AG09309 (cell line): ENCODE measurements at regions not wholly inside any gene's neighbourhood (a gene's known extent, or its start where the extent isn't known, plus 50 kb on each side); places are given as distances from the start of the nearest gene placed in this dataset.

Source experiments
- DNase-seq: peaks from one replicate; pipeline ENCODE4 v3.0.0-alpha.2; 2010; ENCODE audit warnings: low read depth
- H3K4me3 ChIP-seq: 2 replicates; pipeline ENCODE4 v1.5.1; 2011; ENCODE audit warnings: mild to moderate bottlenecking, low read depth, low read length, moderate library complexity; ENCODE audit not compliant: control insufficient read depth
- TF ChIP-seq, protein P1 (sequence below): IDR thresholded peaks from 2 replicates; pipeline ENCODE4 v1.5.1; 2011; ENCODE audit warnings: mild to moderate bottlenecking, low read depth, low read length, inconsistent platforms; ENCODE audit not compliant: insufficient read depth, control insufficient read depth; ENCODE audit errors: missing control alignments

DNA sequence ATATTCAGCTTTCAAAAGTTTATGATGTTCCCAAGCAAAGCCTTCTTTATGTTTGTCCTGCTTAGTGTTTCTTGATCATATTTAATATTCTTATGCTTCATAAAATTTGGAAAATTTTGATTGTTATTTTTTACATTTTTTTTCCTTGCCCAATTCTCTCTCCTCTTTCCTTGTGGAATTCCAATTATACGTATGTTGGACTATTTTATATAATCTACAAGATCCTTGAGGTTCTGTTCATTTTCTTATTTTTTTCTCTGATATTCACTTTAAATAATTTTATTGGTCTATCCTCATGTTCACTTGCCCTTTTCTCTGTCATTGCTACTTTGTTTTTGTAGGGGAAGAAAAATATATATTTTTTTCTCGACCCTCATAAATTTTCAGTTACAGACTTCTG lies 167.7 kb downstream of the DYRK2 start:
- TF ChIP-seq, protein P1, sequence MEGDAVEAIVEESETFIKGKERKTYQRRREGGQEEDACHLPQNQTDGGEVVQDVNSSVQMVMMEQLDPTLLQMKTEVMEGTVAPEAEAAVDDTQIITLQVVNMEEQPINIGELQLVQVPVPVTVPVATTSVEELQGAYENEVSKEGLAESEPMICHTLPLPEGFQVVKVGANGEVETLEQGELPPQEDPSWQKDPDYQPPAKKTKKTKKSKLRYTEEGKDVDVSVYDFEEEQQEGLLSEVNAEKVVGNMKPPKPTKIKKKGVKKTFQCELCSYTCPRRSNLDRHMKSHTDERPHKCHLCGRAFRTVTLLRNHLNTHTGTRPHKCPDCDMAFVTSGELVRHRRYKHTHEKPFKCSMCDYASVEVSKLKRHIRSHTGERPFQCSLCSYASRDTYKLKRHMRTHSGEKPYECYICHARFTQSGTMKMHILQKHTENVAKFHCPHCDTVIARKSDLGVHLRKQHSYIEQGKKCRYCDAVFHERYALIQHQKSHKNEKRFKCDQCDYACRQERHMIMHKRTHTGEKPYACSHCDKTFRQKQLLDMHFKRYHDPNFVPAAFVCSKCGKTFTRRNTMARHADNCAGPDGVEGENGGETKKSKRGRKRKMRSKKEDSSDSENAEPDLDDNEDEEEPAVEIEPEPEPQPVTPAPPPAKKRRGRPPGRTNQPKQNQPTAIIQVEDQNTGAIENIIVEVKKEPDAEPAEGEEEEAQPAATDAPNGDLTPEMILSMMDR: no peak

DNA sequence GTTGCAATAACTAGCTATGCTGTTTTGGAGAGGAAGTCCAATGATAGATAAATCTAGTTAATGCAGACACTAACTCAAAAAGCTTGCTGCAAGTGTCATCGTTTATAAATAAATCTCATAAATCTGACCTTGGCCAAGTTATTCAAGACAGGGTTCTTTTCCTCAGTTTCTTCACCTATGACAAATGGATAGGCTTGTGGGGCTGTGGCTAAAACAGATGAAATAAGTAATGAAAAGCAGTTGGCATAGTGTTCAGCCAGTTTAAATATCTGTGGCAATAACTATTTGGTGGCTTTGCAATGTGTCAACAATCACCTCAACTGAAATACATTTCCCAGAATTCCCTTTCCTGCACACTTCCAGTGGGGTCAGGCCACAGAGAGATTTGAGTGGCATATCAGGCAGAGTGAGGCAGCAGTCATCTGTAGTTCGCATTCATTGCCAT lies 169.9 kb downstream of the DYRK2 start:
- DNase-seq: no peak
- TF ChIP-seq, protein P1: no peak
- H3K4me3 ChIP-seq: no peak overlapping the region

More for the DNA sequence above, 167.7 kb downstream of the DYRK2 start:
- no peak overlapping the region for H3K4me3 ChIP-seq
- no peak for DNase-seq

DNA sequence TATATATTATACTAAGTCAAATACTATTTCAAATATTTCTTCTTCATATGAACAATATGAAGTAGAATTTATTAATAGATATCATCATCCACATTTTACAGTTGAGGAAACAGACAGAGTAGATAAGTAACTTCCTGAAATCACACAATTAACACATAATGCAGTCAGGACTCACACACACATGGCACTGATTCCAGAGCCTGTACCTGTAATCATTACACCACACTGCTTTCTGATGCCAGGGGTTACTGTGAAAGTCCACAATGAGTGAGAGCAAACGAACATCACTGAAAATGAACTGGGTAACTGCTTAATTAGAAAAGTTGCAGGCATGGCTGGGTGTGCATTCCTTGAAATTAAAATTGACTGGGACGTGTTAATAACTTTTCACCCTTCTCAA lies 169.3 kb upstream of the IFNG-AS1 start:
- DNase-seq: no peak
- TF ChIP-seq, protein P1: no peak

DNA sequence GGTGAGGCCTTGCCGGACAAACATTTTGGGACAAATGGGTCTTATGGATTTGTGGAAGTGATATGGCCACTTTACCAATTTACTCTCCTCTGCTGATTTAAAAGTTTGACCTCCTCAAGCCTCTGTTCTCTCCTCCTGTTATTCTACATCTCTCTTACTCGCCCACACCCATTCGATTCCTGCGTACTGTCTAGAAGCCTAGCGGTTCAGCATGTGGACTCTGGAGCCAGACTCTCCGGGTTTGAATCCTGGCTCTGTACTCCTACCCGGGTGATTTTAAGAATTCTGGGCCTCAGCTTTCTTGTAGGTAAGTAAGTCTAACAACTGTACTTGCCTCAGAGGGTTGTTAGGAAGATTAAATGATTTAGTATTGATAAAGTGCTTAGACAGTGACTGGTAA lies 168.6 kb upstream of the IFNG-AS1 start:
- DNase-seq: no peak
- TF ChIP-seq, protein P1: no peak

More for the DNA sequence above, 169.3 kb upstream of the IFNG-AS1 start:
- H3K4me3 ChIP-seq: no peak overlapping the region

DNA sequence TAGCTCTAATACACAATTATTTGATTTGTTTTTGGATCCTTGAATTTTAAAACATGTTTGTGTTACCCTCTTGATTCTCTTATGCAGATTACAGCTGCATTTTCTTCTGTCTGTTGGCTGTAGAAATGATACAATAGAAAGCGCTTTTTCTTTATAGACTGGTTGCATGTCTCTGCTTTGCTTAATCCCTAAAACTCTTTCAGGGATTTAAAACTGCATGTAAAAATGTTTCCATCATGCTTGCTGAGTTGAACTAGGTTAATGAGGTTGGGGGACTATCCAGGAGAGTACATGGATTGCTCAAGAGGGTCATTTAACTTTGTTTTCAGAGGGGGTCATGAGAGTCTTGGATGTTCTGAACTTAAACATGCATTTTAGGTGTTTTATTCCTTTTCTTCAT lies 166.4 kb upstream of the IFNG-AS1 start:
- H3K4me3 ChIP-seq: no peak overlapping the region
- TF ChIP-seq, protein P1: no peak
- no peak for DNase-seq

More for the DNA sequence above, 168.6 kb upstream of the IFNG-AS1 start:
- H3K4me3 ChIP-seq: no peak overlapping the region

DNA sequence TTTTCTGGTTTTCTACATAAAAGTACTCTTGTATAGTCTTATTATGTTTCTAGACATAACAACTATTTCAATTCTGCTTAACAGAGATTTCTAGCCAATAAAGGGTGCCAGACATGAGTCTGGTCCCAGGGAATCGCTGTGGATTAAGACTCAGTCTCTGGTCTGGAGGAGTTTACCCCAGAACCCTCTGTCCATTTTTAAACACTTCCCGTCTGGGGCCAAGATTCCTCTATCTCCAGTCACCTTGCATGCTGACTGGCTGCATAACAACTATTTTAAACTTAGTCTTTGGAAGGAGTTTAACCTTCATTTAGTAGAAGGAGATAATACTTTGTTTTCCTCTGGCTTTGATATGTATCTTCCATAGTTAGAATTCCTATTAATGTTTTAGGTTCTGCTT lies 163.1 kb upstream of the IFNG-AS1 start:
- no peak for DNase-seq
- H3K4me3 ChIP-seq: no peak overlapping the region
- TF ChIP-seq, protein P1: no peak
